ENCODE measurements at regions not wholly inside any gene's neighbourhood (a gene's known extent, or its start where the extent isn't known, plus 50 kb on each side); places are given as distances from the start of the nearest gene placed in this dataset.
"Not testable (repeated sequence)": the region's sequence is repeated elsewhere in the genome, so short reads cannot be mapped to it uniquely, and the experiment has no call there.

DNA sequence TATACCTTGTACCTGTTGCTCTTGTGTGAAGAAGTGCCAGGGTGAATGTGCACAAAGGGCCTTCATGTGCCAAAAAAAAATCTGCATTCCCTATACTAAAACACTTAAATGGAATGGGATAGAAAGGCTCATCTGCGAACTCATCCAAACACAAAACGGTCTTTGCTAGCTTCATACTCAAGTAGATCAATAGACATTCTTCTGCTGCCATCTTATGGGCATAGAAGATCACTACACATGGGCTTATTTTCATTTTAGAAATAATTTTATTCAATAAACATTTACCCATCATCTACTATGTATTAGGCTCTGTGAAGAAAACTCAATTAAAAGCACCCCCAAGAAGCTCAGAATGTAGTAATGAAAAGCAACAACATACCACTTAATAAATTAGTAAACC, 693.1 kb downstream of the CDY1 start:
- POLR2A ChIA-PET; H3K36me3 Mint-ChIP-seq (ENCODE audit: low read depth); H3K4me1 Mint-ChIP-seq; H3K27me3 Mint-ChIP-seq; H3K27ac Mint-ChIP-seq; ATAC-seq; H3K9me3 Mint-ChIP-seq (ENCODE audit: low read depth); CTCF ChIA-PET; H3K4me3 Mint-ChIP-seq; DNase-seq; intact Hi-C loops (cut with DNase I, micrococcal nuclease): not testable (repeated sequence)

- H3K9me3 Mint-ChIP-seq (ENCODE audit: low read depth); H3K4me3 Mint-ChIP-seq; H3K27me3 Mint-ChIP-seq; DNase-seq; POLR2A ChIA-PET; H3K36me3 Mint-ChIP-seq (ENCODE audit: low read depth); CTCF ChIA-PET; H3K27ac Mint-ChIP-seq; ATAC-seq; intact Hi-C loops (cut with DNase I, micrococcal nuclease); H3K4me1 Mint-ChIP-seq: not testable (repeated sequence)
Measured at GRCh38 chrY:26319488-26320202, 697.7 kb downstream of the CDY1 start.

GRCh38 chrY:26322756-26323155, 700.8 kb downstream of the CDY1 start:
- ATAC-seq; POLR2A ChIA-PET; CTCF ChIA-PET; H3K27me3 Mint-ChIP-seq; DNase-seq; H3K36me3 Mint-ChIP-seq (ENCODE audit: low read depth); H3K9me3 Mint-ChIP-seq (ENCODE audit: low read depth); H3K27ac Mint-ChIP-seq; H3K4me1 Mint-ChIP-seq; H3K4me3 Mint-ChIP-seq; intact Hi-C loops (cut with DNase I, micrococcal nuclease): not testable (repeated sequence)

DNA sequence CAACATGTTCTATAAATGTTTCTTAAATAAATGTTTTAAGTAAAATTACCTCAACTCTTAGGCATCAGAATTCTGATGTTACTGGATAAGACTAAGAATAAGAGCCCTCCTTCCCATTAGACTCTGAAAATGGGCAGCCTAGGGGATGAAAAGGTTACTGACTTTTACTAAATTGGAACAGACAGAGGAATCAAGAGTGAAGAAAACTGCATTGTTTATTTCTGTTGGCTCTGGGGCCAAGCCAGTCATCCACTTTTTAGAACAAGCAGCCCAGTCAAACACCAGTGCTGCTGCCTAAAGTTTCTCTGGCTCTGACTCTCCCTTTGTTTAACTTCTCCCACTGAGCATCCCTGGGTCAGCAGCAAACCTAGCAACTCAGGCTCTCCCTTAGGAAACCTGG, 731.0 kb downstream of the CDY1 start:
- intact Hi-C loops (cut with DNase I, micrococcal nuclease); ATAC-seq; DNase-seq; CTCF ChIA-PET; H3K4me3 Mint-ChIP-seq; H3K36me3 Mint-ChIP-seq (ENCODE audit: low read depth); H3K9me3 Mint-ChIP-seq (ENCODE audit: low read depth); H3K27ac Mint-ChIP-seq; H3K27me3 Mint-ChIP-seq; POLR2A ChIA-PET; H3K4me1 Mint-ChIP-seq: not testable (repeated sequence)

DNA sequence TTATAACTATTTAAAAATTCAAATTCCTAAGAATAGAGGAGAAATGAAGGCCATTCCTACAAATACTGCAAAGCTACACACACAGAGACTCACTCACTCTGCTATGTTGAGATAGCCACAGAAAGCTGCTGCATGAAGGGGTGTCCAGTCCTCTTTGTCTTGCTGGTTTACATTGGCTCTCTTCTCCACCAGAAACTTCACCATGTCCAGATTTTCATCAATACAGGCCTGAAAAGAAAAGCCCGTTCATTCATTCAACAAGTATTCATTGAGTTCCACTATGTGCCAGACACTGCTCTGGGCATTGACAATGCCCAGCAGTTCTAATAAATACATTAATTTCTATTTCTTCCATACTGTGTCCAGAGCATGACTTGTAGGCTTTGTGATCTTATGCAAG, 732.3 kb downstream of the CDY1 start:
- H3K9me3 Mint-ChIP-seq (ENCODE audit: low read depth): peaks cover 2% of the 10 kb centered on the region
- H3K4me3 Mint-ChIP-seq: no peak overlapping the region
- no peaks in the 10 kb centered on the region for H3K27me3 Mint-ChIP-seq
- H3K4me1 Mint-ChIP-seq: no peaks in the 10 kb centered on the region
- H3K36me3 Mint-ChIP-seq (ENCODE audit: low read depth): no peaks in the 10 kb centered on the region
- ATAC-seq: no peak
- ChIA-PET POLR2A (no interaction called here), CTCF (no interaction called here)
- no peak overlapping the region for H3K27ac Mint-ChIP-seq
- intact Hi-C loops (cut with DNase I, micrococcal nuclease): no loop called here
- DNase-seq: no peak

GRCh38 chrY:26359869-26360268, 738.0 kb downstream of the CDY1 start:
- H3K4me1 Mint-ChIP-seq; H3K36me3 Mint-ChIP-seq (ENCODE audit: low read depth); ATAC-seq; H3K4me3 Mint-ChIP-seq; intact Hi-C loops (cut with DNase I, micrococcal nuclease); H3K27ac Mint-ChIP-seq; H3K27me3 Mint-ChIP-seq; POLR2A ChIA-PET; H3K9me3 Mint-ChIP-seq (ENCODE audit: low read depth); DNase-seq; CTCF ChIA-PET: not testable (repeated sequence)

DNA sequence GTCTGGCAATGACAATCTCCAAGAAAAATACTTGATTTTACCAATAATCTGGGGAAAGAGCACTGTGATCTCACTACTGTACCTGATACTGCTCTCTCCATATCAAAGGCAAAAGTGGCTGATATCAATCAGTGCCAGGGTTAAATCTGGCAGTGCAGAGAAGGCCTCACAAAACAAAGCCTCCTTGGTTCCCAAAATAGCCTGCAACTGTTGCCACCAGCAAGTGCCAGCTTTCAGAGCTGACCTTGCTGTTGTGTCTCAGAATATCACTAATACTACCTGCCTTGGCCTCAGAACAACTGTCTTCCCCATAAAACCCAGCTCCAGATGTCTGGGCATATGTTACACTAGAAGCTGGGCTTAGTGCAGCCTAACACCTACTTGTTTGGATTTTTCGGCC, 738.6 kb downstream of the CDY1 start:
- H3K27ac Mint-ChIP-seq; H3K27me3 Mint-ChIP-seq; POLR2A ChIA-PET; DNase-seq; CTCF ChIA-PET; H3K4me1 Mint-ChIP-seq; H3K4me3 Mint-ChIP-seq; H3K36me3 Mint-ChIP-seq (ENCODE audit: low read depth); intact Hi-C loops (cut with DNase I, micrococcal nuclease); ATAC-seq; H3K9me3 Mint-ChIP-seq (ENCODE audit: low read depth): not testable (repeated sequence)

DNA sequence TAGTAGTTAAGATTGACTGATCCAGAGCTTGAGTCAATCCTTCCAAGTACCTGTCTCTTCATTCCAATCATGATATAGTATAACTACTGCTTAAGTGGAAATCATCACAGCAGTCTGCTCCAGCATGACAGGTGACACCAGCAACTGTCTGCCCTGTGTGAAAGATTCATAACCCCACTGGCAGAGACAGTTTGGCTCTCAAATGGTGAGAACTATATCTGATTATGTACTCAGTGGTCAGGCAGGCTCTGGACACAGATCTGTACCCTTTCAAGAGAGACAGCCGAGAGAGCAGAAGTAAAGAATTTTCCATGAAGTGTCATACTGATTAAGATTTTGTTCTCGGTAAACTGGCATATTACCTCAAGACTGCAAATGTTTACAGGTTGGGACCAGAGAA, 741.5 kb downstream of the CDY1 start:
- H3K27ac Mint-ChIP-seq; H3K36me3 Mint-ChIP-seq (ENCODE audit: low read depth); H3K27me3 Mint-ChIP-seq; intact Hi-C loops (cut with DNase I, micrococcal nuclease); H3K4me3 Mint-ChIP-seq; POLR2A ChIA-PET; ATAC-seq; DNase-seq; H3K9me3 Mint-ChIP-seq (ENCODE audit: low read depth); CTCF ChIA-PET; H3K4me1 Mint-ChIP-seq: not testable (repeated sequence)

GRCh38 chrY:26366091-26366490, 744.2 kb downstream of the CDY1 start:
- intact Hi-C loops (cut with DNase I, micrococcal nuclease); ATAC-seq; H3K4me3 Mint-ChIP-seq; H3K4me1 Mint-ChIP-seq; H3K36me3 Mint-ChIP-seq (ENCODE audit: low read depth); H3K9me3 Mint-ChIP-seq (ENCODE audit: low read depth); POLR2A ChIA-PET; H3K27ac Mint-ChIP-seq; H3K27me3 Mint-ChIP-seq; DNase-seq; CTCF ChIA-PET: not testable (repeated sequence)

- H3K9me3 Mint-ChIP-seq (ENCODE audit: low read depth); intact Hi-C loops (cut with DNase I, micrococcal nuclease); ATAC-seq: not testable (repeated sequence)
Measured at GRCh38 chrY:26372480-26372879, 750.6 kb downstream of the CDY1 start.

DNA sequence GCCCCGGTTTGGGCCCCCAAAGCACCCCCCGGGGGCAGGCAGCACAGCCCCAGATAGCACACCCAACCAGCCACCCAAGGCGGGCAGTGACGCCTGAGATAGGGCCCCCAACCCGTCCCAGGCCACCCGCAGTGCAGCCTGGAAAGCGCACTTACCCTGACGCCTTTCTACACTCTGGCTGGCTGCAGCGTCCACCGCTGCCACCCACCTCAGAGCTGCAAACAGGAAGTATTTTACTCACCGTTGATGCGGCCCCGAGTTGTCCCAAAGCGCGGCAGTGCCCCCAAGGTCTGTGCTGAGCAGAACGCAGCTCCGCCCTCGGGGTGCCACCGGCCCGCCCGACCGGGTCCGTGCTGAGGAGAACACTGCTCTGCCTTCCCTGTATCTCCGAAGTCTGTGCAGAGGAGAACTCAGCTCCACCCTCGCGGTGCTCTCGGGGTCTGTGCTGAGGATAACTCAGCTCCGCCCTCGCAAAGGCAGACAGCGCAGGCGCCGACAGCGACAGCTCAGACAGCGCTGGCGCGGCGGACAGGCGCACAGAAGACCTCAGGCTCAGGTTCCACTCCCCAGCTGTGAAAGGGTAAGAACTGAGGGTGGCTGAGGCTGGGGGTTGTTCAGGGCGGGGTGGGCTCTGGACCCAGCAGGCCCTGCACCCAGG, 786.9 kb downstream of the CDY1 start:
- ChIA-PET CTCF (no interaction called here), POLR2A (no interaction called here)
- Mint-ChIP-seq H3K27ac (no peak overlapping the region), H3K36me3 (ENCODE audit: low read depth) (no peaks in the 10 kb centered on the region), H3K9me3 (ENCODE audit: low read depth) (peaks cover 4% of the 10 kb centered on the region), H3K27me3 (no peaks in the 10 kb centered on the region), H3K4me1 (no peaks in the 10 kb centered on the region), H3K4me3 (no peak overlapping the region)
- DNase-seq: peak; percentile 3
- no peak for ATAC-seq
- intact Hi-C loops (cut with DNase I, micrococcal nuclease): no loop called here

More at GRCh38 chrY:26372480-26372879, 750.6 kb downstream of the CDY1 start:
- DNase-seq; CTCF ChIA-PET; H3K4me1 Mint-ChIP-seq; POLR2A ChIA-PET; H3K27me3 Mint-ChIP-seq; H3K36me3 Mint-ChIP-seq (ENCODE audit: low read depth); H3K4me3 Mint-ChIP-seq; H3K27ac Mint-ChIP-seq: not testable (repeated sequence)

- Mint-ChIP-seq H3K36me3 (ENCODE audit: low read depth) (no peaks in the 10 kb centered on the region), H3K4me3 (no peak overlapping the region), H3K4me1 (no peaks in the 10 kb centered on the region), H3K9me3 (ENCODE audit: low read depth) (peaks cover 4% of the 10 kb centered on the region), H3K27ac (no peak overlapping the region), H3K27me3 (no peaks in the 10 kb centered on the region)
- ATAC-seq (no peak), DNase-seq (no peak)
- ChIA-PET CTCF (no interaction called here), POLR2A (no interaction called here)
- intact Hi-C loops (cut with DNase I, micrococcal nuclease): no loop called here
Measured at GRCh38 chrY:26409329-26409712, 787.4 kb downstream of the CDY1 start.

Data from activated CD4-positive, alpha-beta T cell treated with anti-CD3 and anti-CD28 coated beads for 36 hours (primary cell).